ENCODE measurements at regions not wholly inside any gene's neighbourhood (a gene's known extent, or its start where the extent isn't known, plus 50 kb on each side); places are given as distances from the start of the nearest gene placed in this dataset.
"Not testable (repeated sequence)": the region's sequence is repeated elsewhere in the genome, so short reads cannot be mapped to it uniquely, and the experiment has no call there.

GRCh38 chr5:152479866-152480265 is 74.8 kb upstream of the NMUR2 start:
- TF ChIP-seq CTCF (IDR thresholded peaks at IDR 0.05); EZH2 (IDR thresholded peaks at IDR 0.05; ENCODE audit: borderline replicate concordance, insufficient read depth, low read depth, low read length, poor library complexity, severe bottlenecking): not testable (repeated sequence)
